OCI-LY7 (cell line): ENCODE measurements at regions not wholly inside any gene's neighbourhood (a gene's known extent, or its start where the extent isn't known, plus 50 kb on each side); places are given as distances from the start of the nearest gene placed in this dataset.

ENCODE experiments used
- CTCF ChIP-seq: fragments of 200-600 bp; sonication (generic); conservative IDR thresholded peaks from 2 replicates; pipeline ENCODE4 v1.5.1; 2014; ENCODE audit warnings: mild to moderate bottlenecking, antibody characterized with exemption, low read length, moderate library complexity, mixed read lengths
- EZH2phosphoT487 ChIP-seq: fragments of 200-600 bp; sonication (generic); IDR thresholded peaks from 2 replicates; pipeline ENCODE4 v1.6.1; 2018; ENCODE audit warnings: low read depth, borderline replicate concordance, mild to moderate bottlenecking, mixed run types, antibody characterized with exemption, low read length, moderate library complexity, mixed read lengths

DNA sequence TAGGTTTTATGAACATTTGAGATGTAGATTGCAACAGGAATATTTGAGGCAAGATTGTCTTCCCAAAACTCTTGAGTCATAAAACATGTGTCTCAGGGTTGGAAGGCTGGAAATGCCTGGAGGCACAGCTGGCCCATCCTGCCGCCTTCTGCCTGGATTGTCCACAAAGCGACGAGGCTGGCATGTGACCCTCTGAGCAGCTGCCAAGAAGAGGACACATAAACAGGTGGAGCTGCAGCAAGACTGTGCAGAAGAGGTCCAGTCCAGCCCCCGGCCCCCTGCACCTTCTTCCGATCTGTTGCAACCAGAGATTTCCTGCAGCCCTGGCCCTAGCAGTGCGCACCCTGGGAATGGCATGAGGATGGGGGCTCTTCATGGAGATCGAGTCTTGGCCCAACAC is 101.9 kb upstream of the BCOR start:
- no peak for TF ChIP-seq CTCF
- no peak for TF ChIP-seq EZH2phosphoT487
